NCI-H1092 (cell line): ENCODE measurements at regions not wholly inside any gene's neighbourhood (a gene's known extent, or its start where the extent isn't known, plus 50 kb on each side); places are given as distances from the start of the nearest gene placed in this dataset.

Experiments
- DNase-seq: peaks from one replicate; lab custom pipeline; 2025; lab: John Stamatoyannopoulos, UW

- DNase-seq = no peak
Measured at GRCh38 chr3:3745693-3746092, 53.5 kb upstream of the LRRN1 start.

- no peak for DNase-seq
Measured at GRCh38 chr3:3744826-3745225, 54.4 kb upstream of the LRRN1 start.

GRCh38 chr3:3743754-3744153, 55.5 kb upstream of the LRRN1 start:
- DNase-seq = no peak

- no peak for DNase-seq
Measured at GRCh38 chr3:3740061-3740460, 59.2 kb upstream of the LRRN1 start.

GRCh38 chr3:3739330-3740060, 59.7 kb upstream of the LRRN1 start:
- DNase-seq = no peak

GRCh38 chr3:3737531-3737930, 61.7 kb upstream of the LRRN1 start:
- DNase-seq = no peak

- no peak for DNase-seq
Measured at GRCh38 chr3:3735919-3736318, 63.3 kb upstream of the LRRN1 start.

GRCh38 chr3:3734881-3735280, 64.3 kb upstream of the LRRN1 start:
- DNase-seq = peak; percentile 13

GRCh38 chr3:3729261-3729660, 70.0 kb upstream of the LRRN1 start:
- DNase-seq = no peak

GRCh38 chr3:3726549-3726948, 72.7 kb upstream of the LRRN1 start:
- no peak for DNase-seq

- no peak for DNase-seq
Measured at GRCh38 chr3:3714572-3714971, 84.7 kb upstream of the LRRN1 start.

GRCh38 chr3:3712971-3713370, 86.3 kb upstream of the LRRN1 start:
- no peak for DNase-seq

- no peak for DNase-seq
Measured at GRCh38 chr3:3708769-3709115, 90.5 kb upstream of the LRRN1 start.

GRCh38 chr3:3707858-3708768, 91.1 kb upstream of the LRRN1 start:
- no peak for DNase-seq

- no peak for DNase-seq
Measured at GRCh38 chr3:3705090-3705775, 94.0 kb upstream of the LRRN1 start.

- DNase-seq = no peak
Measured at GRCh38 chr3:3701949-3702348, 97.3 kb upstream of the LRRN1 start.

GRCh38 chr3:3699816-3700633, 99.2 kb upstream of the LRRN1 start:
- DNase-seq = no peak

GRCh38 chr3:3699407-3699806, 99.8 kb upstream of the LRRN1 start:
- DNase-seq = no peak

GRCh38 chr3:3696345-3696744, 102.9 kb upstream of the LRRN1 start:
- no peak for DNase-seq

GRCh38 chr3:3693593-3693992, 105.6 kb upstream of the LRRN1 start:
- no peak for DNase-seq

GRCh38 chr3:3689601-3690375, 109.4 kb upstream of the LRRN1 start:
- no peak for DNase-seq
